ENCODE measurements at regions not wholly inside any gene's neighbourhood (a gene's known extent, or its start where the extent isn't known, plus 50 kb on each side); places are given as distances from the start of the nearest gene placed in this dataset.
"Not testable (repeated sequence)": the region's sequence is repeated elsewhere in the genome, so short reads cannot be mapped to it uniquely, and the experiment has no call there.

DNA sequence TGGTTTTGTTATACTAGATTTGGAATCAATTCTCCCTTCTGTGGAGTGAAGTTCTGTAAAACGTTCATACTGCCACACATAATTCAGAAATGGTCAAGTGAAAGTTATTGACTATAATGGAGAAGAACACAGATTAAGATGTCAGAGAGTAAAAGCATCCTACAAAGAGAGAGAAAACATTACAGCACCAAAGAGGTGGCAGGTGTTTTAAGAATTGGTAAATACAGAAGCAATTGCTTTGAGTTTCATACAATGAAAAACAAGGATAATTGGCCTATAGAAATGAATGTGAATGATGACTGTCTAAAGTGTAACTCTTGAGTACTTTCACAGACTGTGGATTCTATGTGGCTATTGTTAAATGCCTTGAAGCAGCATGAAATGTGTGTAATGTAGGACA, 435.6 kb upstream of the SMIM31 start:
- DNase-seq (ENCODE audit: low read depth): no peak

DNA sequence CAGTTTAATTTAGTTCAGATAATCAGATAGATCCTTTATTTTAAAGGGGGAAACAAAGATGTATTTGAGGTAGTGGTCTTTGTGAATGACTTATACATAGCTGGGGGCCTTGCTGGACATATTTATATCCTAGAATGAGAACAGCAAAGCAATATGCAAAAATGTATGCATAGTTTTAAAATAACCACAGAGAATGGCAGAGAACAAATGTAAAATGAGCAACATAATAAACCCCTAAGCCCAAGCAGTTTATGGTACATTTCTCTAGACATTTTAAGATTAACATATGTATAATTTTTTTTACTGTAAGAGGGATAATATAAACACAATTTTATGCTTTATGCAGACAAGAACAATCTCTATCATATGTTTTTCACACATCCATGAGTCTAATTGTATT, 434.2 kb upstream of the SMIM31 start:
- DNase-seq (ENCODE audit: low read depth): no peak

DNA sequence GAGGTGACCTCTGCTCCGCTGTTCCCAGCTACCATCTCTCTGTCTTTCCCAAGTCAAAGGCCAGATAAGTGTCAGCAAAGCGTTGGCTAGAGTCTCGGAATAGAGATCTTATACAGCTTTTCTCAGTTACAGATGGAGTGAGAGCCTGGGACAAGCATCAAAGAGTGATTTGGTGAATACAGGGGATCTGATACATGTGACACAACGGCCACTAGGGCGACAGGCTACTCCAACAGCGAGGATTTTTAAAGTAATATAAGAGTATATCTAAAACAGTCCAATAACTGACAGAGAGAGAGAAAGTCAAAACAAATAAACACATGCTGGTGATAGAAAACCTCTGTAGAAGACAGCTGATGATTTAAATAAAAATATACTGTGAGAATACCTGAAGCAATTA, 433.1 kb upstream of the SMIM31 start:
- no peak for DNase-seq (ENCODE audit: low read depth)

DNA sequence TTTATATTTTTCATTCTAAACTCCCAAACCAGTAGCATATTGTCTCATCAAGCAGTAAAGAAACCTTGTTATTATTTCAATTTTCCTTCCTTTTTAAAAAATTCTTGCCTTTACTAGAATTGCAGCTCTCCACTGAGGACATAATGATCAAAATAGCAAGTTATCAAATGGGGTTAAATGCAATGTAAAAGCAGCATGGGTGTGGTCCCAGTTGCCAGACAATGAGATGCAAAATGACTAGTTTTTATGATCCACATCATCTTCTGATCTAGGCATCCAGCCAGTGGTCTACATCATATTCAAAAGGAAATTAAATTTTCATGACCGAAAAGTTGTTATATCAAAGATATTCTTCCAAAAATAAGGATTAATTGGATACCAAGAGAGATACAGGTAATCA, 427.9 kb upstream of the SMIM31 start:
- DNase-seq (ENCODE audit: low read depth): no peak

DNA sequence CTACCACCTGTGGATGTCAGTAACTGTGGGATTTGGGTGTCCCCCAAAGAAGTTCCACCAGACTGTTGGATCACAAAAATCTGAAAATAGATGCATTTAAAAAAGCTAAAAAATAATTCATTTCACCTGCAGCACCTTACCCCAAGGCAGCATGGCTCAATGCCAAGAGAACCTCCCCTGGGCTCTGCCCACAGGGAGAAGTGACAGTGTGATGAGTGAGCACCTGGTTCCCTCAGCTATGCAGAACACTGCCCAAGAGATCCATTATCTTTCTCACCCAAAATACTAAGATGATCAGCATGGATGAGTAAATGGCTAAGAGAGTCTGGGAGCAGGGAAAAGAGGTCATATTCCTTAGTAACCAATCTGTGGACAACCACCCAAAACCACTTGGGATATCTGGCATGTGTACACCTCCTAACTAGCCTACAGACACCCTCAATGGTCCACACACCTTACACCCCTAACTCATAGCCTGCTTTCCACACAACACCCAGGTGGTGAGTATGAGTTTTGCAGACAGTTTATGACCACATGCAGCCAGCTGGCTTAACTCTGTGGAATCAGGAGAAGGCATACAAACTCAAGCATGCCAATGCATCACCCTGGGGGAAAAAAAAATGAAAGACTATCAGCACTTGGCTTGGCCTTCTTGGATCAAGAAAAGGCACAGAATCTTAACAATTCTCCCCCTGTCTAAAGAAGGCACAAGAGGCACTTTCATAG, 416.5 kb upstream of the SMIM31 start:
- DNase-seq (ENCODE audit: low read depth): no peak

DNA sequence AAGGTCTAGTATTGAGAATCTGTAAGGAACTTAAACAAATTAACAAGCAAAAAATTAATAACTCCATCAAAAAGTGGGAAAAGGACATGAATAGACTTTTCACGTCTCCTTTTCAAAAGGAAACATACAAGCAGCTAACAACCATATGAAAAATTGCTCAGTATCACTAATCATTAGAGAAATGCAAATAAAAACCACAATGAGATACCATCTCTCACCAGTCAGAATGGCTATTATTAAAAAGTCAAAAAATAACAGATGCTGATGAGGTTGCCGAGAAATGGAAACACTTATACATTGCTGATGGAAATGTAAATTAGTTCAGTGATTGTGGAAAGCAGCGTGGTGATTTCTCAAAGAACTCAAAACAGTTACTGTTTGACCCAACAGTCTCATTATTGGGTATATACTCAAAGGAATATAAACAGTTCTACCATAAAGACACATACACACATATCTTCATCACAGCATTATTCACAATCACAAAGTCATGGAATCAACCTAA, 410.4 kb upstream of the SMIM31 start:
- no peak for DNase-seq (ENCODE audit: low read depth)

DNA sequence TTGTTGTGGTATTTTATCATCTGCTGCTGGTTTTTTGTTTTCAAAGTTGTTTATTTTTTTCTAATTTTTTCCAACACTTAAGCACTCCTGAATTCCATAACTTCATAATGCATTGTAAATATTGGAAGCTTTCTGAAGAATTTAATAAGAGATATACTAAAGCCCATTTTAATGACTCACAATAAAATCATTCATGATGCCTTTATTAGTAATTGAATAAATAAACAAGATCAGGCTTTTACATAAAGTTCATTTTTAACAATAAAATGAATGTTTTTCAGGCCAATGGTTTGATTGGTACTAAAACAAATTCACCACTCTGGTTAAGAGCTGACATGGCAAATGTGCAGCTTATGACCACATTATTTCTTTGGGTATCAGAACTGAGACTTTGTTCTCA, 408.2 kb upstream of the SMIM31 start:
- DNase-seq (ENCODE audit: low read depth): no peak

DNA sequence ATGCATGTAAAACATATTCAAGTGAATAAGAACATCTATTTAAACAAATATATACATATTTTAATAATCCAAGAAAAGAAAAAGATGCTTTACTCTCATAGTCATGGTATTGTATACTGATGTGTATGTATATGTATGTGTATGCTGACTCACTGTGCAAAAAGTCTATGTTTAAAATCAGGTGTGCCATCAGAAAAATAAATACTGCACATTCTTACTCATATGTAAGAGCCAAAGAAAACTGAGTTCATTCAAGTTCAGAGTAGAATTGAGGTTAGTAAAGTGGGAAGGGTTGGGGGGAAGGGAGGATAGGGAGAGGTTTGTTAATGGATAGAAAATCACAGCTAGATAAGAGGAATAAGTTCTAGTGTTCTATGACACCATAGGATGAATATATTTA, 403.9 kb upstream of the SMIM31 start:
- DNase-seq (ENCODE audit: low read depth): no peak

DNA sequence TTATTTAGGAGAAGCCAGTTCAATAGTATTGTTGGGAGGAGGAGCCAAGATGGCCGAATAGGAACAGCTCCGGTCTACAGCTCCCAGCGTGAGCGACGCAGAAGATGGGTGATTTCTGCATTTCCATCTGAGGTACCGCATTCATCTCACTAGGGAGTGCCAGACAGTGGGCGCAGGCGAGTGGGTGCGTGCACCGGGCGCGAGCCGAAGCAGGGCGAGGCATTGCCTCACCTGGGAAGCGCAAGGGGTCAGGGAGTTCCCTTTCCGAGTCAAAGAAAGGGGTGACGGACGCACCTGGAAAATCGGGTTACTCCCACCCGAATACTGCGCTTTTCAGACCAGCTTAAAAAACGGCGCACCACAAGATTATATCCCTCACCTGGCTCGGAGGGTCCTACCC, 403.2 kb upstream of the SMIM31 start:
- not testable (repeated sequence) for DNase-seq (ENCODE audit: low read depth)

DNA sequence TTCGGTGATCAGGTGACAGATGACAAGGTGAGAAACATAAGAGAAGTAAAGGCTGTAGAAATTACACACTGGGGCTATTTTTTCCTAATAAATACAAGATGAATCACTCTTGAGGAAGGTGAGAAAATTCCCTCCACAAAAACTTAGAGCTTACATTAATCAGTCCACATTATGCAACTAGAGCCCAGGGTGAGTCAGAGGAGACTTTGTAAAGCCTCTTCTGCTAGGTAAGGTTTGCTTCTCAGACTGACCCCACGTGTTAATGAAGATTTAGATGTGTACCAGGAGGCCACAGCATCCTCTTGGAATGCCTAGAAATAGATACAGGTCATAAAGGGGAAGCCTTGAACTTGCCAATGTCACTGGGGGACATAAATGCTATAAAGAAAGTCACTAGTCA, 396.0 kb upstream of the SMIM31 start:
- peak; percentile 81 for DNase-seq (ENCODE audit: low read depth)

DNA sequence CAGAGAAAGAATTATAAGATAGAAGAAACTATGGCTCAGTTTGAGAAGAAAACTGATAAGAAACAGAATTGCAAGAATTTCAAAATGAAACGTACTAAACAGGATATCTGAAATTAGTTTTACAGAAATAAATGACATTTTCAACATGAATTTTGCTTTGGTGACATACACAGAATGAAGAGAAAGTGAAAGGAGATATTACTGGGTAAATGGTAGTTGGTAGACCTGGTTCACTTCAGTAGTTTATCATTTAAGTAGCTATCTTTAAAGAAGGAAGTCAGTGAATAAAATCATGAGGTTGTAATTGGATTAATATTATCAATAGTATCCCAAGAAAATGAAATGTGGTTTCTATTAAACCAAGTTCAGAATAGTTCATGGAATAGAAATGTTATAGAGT, 395.5 kb upstream of the SMIM31 start:
- no peak for DNase-seq (ENCODE audit: low read depth)

DNA sequence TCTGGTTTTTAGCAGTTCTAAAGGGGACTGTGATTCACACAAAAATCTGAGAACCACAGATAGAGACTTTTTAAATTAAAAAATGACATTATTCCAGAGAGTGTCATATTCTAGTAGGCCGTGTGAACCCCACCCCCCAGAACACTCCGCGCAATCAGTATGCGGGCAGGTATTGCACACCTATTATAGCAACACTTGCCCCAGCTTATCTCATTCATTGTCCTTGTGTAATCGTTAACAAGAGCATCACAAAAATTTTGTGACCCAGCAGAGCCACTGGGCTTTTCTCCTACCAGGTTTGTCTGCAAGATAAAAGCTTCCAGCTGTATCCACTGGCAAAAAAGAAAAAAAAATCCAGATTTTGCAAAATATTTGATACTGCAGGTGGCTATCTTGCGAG, 394.1 kb upstream of the SMIM31 start:
- DNase-seq (ENCODE audit: low read depth): no peak

DNA sequence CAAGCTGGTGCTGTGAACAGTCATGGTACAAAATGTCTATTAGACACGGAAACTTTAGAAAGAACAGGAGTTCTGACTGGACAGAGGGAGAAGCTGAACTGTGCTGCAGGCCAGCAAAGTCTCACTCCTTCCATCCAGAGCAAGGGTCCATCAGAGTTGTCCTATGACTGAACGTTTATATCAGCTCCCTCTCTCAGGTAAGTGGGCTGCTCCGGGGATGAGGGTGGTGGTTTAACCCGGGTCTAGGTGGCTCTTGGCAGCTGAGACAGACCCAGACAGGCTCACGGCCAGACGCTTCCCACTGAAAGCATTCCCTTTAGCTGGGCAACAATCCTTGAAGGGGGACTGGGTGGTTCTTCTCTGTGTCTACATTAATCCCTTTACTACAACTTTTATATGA, 385.0 kb upstream of the SMIM31 start:
- DNase-seq (ENCODE audit: low read depth): no peak

DNA sequence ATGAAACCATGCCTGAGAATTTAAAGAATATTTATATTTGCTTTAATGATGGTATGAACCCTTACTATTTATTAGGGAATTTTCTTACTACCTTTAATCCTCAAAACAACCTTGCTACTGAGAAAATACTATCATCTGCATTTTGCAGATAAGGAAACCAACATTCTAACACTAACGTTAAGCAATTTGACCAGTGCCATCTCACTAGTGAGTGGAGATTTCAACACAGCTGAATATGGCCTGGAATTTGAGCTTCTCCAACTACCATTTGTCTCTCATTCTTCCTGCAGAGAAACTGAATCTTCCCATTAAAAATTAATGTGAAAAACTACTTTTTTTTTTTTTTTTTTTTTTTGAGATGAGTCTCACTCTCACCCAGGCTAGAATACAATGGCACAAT, 380.9 kb upstream of the SMIM31 start:
- DNase-seq (ENCODE audit: low read depth): peak; percentile 59

DNA sequence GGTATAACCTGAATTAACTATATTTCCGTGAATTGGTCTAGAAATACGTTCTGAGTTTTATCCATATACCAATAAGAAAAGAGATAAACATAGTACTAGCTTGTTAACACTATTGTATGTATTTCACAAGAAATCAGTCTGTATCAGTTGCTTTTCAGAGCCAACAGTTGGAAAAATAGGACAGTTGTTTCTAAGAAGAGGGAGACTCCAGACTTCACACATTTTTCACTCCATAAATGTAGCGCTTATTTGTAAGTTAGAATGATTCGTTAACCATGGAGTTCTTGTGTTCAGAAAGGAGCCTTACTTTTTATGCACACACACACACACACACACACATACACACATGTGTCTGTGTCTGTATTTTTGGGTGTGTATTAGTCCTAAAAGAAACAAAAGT, 376.7 kb upstream of the SMIM31 start:
- no peak for DNase-seq (ENCODE audit: low read depth)

DNA sequence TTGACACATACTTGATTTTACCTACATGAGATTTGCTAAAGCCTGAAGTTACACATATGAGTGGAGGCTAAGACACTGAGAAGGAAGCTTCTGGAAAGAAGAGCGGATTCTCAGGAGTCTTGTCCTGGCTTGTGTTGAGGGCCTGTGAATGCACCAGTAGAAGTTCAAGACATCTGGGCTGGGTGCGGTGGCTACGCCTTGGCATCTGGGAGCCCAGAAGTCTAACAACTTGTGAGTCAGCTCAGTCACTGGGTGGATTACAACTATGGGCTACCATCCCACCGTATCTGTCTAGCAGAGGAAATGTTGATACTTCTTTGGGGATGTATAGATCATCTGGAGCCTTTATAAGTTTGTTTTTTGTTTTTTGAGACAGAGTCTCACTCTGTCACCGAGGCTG, 375.6 kb upstream of the SMIM31 start:
- DNase-seq (ENCODE audit: low read depth): no peak

DNA sequence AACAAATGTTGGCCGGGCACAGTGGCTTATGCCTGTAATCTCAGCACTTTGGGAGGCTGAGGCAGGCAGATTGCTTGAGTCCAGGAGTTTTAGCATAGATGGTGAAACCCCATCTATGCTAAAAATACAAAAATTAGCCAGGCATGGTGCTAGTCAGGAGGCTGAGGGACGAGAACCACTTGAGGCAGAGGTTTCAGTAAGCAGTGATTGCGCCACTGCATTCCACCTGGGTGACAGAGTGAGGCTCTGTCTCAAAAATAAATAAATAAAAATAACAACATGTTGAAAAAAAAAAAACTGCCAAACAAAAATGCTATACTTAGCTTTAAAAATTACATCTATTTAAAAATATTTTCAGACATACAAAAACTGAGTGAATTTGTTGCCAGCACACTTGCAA, 374.2 kb upstream of the SMIM31 start:
- DNase-seq (ENCODE audit: low read depth): peak; percentile 21

DNA sequence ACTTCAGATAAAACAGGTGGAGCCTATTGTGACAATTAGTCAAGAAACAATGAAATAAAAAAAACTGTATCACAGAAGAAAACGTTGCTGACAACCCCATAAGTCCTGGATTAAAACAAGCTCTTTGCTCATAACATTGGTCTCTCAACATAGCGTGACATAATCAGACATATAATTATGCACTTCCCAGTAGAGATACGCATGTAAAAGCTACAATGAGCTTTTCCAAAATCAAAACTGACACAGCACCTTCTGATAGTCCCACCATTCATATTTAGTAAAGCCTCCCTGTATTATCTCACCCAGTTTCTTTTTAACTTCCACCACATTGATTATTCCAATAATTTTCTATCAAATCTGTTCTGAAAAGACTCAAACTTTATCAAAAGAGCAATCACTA, 372.1 kb upstream of the SMIM31 start:
- DNase-seq (ENCODE audit: low read depth): no peak

DNA sequence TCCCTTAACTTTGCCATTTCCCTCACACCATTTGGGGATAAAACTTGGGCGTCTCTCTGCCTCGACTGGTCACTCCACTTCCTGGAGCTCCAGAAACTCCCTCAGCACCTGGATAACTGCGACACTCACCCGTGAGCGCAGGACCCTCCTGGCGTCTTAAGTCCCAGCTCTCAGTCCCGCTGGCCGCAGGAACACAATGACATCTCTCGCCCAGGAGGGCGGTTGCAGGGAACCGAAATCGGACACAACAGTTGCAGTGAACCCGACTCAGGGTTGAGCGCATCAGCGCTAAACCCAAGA, 370.9 kb upstream of the SMIM31 start:
- DNase-seq (ENCODE audit: low read depth): peak; percentile 5

DNA sequence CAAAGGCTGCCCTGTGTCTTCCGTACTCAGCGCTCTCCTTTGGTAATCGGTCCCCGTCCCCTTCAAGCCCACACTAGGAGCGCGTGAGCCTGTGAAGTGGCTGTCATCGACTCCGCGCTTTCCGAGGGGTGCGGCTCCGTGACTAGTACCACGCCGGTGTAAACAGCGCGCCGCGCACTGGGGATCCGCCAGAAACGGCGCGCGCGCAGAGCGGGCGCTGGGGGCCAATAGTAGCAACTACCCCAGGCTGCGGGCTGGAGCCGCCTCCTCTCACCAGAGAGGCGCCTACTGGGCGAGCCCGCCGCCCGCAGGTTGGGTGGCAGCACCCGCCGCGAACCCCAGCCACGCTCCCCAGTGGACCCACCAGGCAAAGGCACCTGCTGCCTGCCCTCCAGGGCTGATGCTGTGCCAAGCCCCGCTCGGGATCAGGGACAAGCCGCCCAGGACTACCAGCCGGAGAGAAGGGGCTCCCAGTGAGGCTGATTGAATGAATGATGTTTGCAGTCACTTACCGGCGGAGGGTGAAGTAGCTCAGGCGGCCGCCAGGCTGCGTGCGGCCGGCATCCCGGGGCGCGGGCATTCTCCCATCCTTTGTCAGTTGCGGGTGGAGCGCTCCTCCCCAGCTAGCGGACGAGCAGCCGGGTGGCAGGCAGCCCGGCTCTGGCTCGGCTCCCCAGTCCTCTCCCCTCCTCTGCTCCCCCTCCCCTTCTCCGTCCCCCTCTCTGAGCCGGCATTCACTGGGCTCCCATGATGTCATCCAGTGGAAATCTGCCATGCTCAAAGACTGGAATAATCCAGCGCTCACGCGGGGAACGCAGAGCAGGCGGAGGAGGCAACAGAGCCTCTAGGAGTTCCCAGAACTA, 370.3 kb upstream of the SMIM31 start:
- DNase-seq (ENCODE audit: low read depth): peak; percentile 58

DNA sequence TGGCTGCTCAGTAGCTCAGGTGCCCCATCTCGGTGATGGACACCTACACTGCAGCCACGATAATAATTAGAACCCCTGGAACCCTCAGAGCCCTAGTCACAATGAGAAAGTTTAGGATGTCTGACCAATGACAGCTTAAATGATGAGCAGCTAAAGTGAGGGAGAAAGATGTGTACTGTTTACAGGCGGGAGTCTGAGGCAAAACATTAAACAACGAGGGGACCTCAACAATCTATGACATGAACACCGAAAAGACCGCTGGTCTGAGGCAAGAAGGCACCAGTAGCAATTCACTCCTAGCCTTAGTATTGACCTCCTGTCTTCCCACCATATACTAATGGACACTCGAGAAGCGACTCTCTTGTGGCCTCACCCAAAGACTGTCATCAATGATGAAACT, 369.5 kb upstream of the SMIM31 start:
- DNase-seq (ENCODE audit: low read depth): no peak

DNA sequence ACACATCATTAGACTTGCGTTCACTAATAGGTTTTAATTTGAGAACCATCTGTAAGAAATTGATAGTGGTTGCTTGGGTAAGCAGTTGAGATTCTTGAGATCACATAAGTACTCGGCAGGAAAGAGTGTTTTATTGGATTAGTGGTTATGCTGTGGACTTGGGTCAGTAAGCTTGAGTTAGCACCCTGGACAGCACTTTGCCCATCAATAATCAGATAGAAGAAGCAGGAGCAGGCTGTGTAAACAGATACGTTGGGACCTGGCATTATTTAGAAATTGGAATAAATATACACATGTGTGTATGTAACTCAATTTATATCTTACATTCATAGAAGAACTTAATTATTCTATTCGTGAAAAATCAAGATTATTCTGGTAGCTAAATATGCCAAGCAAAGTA, 357.5 kb upstream of the SMIM31 start:
- DNase-seq (ENCODE audit: low read depth): peak; percentile 43

DNA sequence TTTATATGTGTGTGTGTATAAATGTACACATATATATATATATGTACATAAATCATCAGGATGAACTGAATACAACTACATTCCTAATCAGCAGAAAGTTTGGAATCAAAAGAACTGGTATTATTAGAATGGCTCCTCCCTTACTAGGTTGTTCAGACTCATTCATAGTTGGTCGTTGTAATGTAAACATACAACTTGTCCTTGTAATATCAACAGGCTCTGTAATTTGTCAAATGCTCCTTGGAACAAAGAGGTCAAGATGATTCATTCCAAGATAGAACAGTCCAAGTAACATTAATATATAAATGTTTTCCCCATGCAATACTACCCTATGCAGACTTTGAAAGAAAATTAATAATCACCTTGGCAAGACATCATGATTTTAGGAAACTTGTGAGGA, 351.4 kb upstream of the SMIM31 start:
- DNase-seq (ENCODE audit: low read depth): peak; percentile 41

DNA sequence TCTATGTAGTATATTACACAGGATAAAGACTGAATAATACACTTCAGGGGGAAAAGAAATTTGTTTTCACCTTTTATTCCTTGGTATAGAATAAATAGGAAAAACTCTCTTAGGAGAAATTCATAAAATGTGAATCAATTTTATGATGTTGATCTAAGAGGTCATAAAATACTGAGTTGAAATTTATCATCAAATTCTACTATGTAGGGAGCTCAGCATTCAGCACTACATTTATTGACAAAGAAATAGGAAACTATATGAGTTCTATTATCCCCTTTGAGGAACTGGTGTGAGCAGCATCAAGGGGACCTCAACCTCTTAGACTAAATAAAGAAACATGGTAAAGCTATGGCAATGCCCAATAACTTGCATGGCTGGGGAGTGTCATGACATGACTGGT, 348.2 kb upstream of the SMIM31 start:
- no peak for DNase-seq (ENCODE audit: low read depth)

Data from amniotic epithelial cell (primary cell).